Ascending aorta (tissue), 2 donors: ENCODE measurements at regions not wholly inside any gene's neighbourhood (a gene's known extent, or its start where the extent isn't known, plus 50 kb on each side); places are given as distances from the start of the nearest gene placed in this dataset.

Source experiments
- DNase-seq, 2 donors: peaks; one replicate each; pipeline ENCODE4 v3.0.0-alpha.2; 2019; ENCODE audit warnings: low spot score in 2 of 2
- H3K27ac ChIP-seq, 2 donors: fragments of 200-600 bp; sonication (generic); one replicate each; pipeline ENCODE4 v1.5.1; 2016 to 2017; ENCODE audit warnings: mild to moderate bottlenecking in 1 of 2
- H3K27me3 ChIP-seq: fragments of 200-600 bp; sonication (generic); one replicate; pipeline ENCODE4 v1.5.1; 2017
- H3K36me3 ChIP-seq, 2 donors: fragments of 200-600 bp; sonication (generic); one replicate each; pipeline ENCODE4 v1.5.1; 2016
- H3K4me1 ChIP-seq, 2 donors: fragments of 200-600 bp; sonication (generic); one replicate each; pipeline ENCODE4 v1.5.1; 2016 to 2017; ENCODE audit warnings: mild to moderate bottlenecking in 1 of 2
- H3K4me3 ChIP-seq, 2 donors: fragments of 200-600 bp; sonication (generic); one replicate each; pipeline ENCODE4 v1.5.1; 2016 to 2017; ENCODE audit warnings: mild to moderate bottlenecking in 1 of 2
- H3K9me3 ChIP-seq, 2 donors: fragments of 200-600 bp; sonication (generic); one replicate each; pipeline ENCODE4 v1.5.1; 2016
- CTCF ChIP-seq, 3 experiments: fragments of 200-600 bp in 2 of 3; fragments of 450-650 bp in 1 of 3; sonication (generic) in 2 of 3; IDR thresholded peaks; one replicate each; pipeline ENCODE4 v1.5.1; 2016 to 2019; ENCODE audit warnings: antibody characterized with exemption in 3 of 3, mild to moderate bottlenecking in 1 of 3, moderate library complexity in 1 of 3
- intact Hi-C: fragments of 100-400 bp; cut with DNase I; formaldehyde crosslinking; loops from one replicate; pipeline ENCODE4 v1.15.1; 2023

GRCh38 chr7:119925581-119926289 lies 347.2 kb upstream of the KCND2 start:
- H3K9me3 ChIP-seq: no peaks in the 10 kb centered on the region
- no peak for DNase-seq
- no peak overlapping the region for H3K4me3 ChIP-seq
- intact Hi-C loops: no loop called here
- H3K27ac ChIP-seq: no peak overlapping the region
- H3K4me1 ChIP-seq: no peaks in the 10 kb centered on the region
- TF ChIP-seq CTCF (IDR thresholded peaks at IDR 0.05): no peak
- H3K27me3 ChIP-seq: no peaks in the 10 kb centered on the region
- no peaks in the 10 kb centered on the region for H3K36me3 ChIP-seq

GRCh38 chr7:119929891-119930290 lies 343.1 kb upstream of the KCND2 start:
- Histone ChIP-seq H3K4me3 (no peak overlapping the region), H3K36me3 (no peaks in the 10 kb centered on the region), H3K4me1 (no peaks in the 10 kb centered on the region), H3K27me3 (no peaks in the 10 kb centered on the region), H3K9me3 (no peaks in the 10 kb centered on the region), H3K27ac (no peak overlapping the region)
- DNase-seq: no peak
- no peak for TF ChIP-seq CTCF (IDR thresholded peaks at IDR 0.05)
- intact Hi-C loops: no loop called here

GRCh38 chr7:119931230-119931824 lies 341.6 kb upstream of the KCND2 start:
- no peaks in the 10 kb centered on the region for H3K9me3 ChIP-seq

GRCh38 chr7:119935418-119936025 lies 337.5 kb upstream of the KCND2 start:
- intact Hi-C loops: loop anchor here (2.0 kb wide), 1 partner anchor 337 kb away; the partner anchor contains the start of gene KCND2
- H3K27ac ChIP-seq: no peak overlapping the region
- H3K36me3 ChIP-seq: no peaks in the 10 kb centered on the region
- H3K4me3 ChIP-seq: no peak overlapping the region
- no peaks in the 10 kb centered on the region for H3K4me1 ChIP-seq
- no peaks in the 10 kb centered on the region for H3K27me3 ChIP-seq
- DNase-seq: no peak
- peak in 2 of 3 experiments; percentile 33 to 44 for TF ChIP-seq CTCF (IDR thresholded peaks at IDR 0.05)
- H3K9me3 ChIP-seq: no peaks in the 10 kb centered on the region

More at GRCh38 chr7:119931230-119931824, 341.6 kb upstream of the KCND2 start:
- no peak for DNase-seq
- H3K27ac ChIP-seq: no peak overlapping the region
- intact Hi-C loops: no loop called here
- no peak for TF ChIP-seq CTCF (IDR thresholded peaks at IDR 0.05)
- no peak overlapping the region for H3K4me3 ChIP-seq
- no peaks in the 10 kb centered on the region for H3K4me1 ChIP-seq
- no peaks in the 10 kb centered on the region for H3K27me3 ChIP-seq
- H3K36me3 ChIP-seq: no peaks in the 10 kb centered on the region

- Histone ChIP-seq H3K4me3 (no peak overlapping the region), H3K27me3 (no peaks in the 10 kb centered on the region), H3K9me3 (no peaks in the 10 kb centered on the region), H3K36me3 (no peaks in the 10 kb centered on the region), H3K27ac (no peak overlapping the region), H3K4me1 (no peaks in the 10 kb centered on the region)
- TF ChIP-seq CTCF (IDR thresholded peaks at IDR 0.05): no peak
- DNase-seq: no peak
- intact Hi-C loops: no loop called here
Observed at GRCh38 chr7:119936836-119937235, 336.1 kb upstream of the KCND2 start.
